HepG2 (cell line): ENCODE measurements at regions not wholly inside any gene's neighbourhood (a gene's known extent, or its start where the extent isn't known, plus 50 kb on each side); places are given as distances from the start of the nearest gene placed in this dataset.

ENCODE experiments used
- ATF2 ChIP-seq: sonication (generic); formaldehyde crosslinking; IDR thresholded peaks from 2 replicates; pipeline ENCODE4 v1.4.0; 2020; ENCODE audit warnings: missing genetic modification reagents
- ATF4 ChIP-seq, 2 experiments: fragments of 450-650 bp in 1 of 2; sonication (generic) in 1 of 2; formaldehyde crosslinking; IDR thresholded peaks; 2 replicates each; pipeline versions ENCODE4 v1.5.0 to v1.8.0; 2020 to 2022; ENCODE audit warnings: mild to moderate bottlenecking in 1 of 2, missing genetic modification reagents in 1 of 2
- CCAR2 ChIP-seq: fragments of 200-400 bp; formaldehyde crosslinking; optimal IDR thresholded peaks from 2 replicates; pipeline ENCODE3; 2018; ENCODE audit warnings: low read depth, mild to moderate bottlenecking, low read length, moderate library complexity
- E2F5 ChIP-seq: sonication (generic); formaldehyde crosslinking; conservative IDR thresholded peaks from 2 replicates; pipeline ENCODE4 v1.4.0; 2020; ENCODE audit warnings: missing genetic modification reagents
- HOXA7 ChIP-seq: sonication (generic); formaldehyde crosslinking; IDR thresholded peaks from 2 replicates; pipeline ENCODE4 v1.8.1; 2022; ENCODE audit warnings: mild to moderate bottlenecking, missing genetic modification reagents, moderate library complexity
- KDM6A ChIP-seq: IDR thresholded peaks from 2 replicates; pipeline ENCODE4 v1.6.1; 2016; ENCODE audit warnings: low read depth
- MAFK ChIP-seq, 2 experiments: IDR thresholded peaks in 1 of 2; conservative IDR thresholded peaks in 1 of 2; 2 replicates each; pipeline ENCODE4 v1.6.1; 2011; ENCODE audit warnings: improper control_type of control experiment in 2 of 2, low read length in 2 of 2
- SAFB2 ChIP-seq: sonication (generic); formaldehyde crosslinking; IDR thresholded peaks from 2 replicates; pipeline ENCODE4 v1.5.1; 2020; ENCODE audit warnings: missing genetic modification reagents, low read depth, mild to moderate bottlenecking, borderline replicate concordance
- SIN3A ChIP-seq: IDR thresholded peaks from 2 replicates; pipeline ENCODE4 v1.6.1; 2011; ENCODE audit warnings: low read depth, mild to moderate bottlenecking, control low read depth, low read length, borderline replicate concordance
- ZNF205 ChIP-seq: IDR thresholded peaks from 2 replicates; pipeline ENCODE4 v1.6.1; 2018; ENCODE audit warnings: missing biosample characterization, missing genetic modification reagents
- ZNF264 ChIP-seq: sonication (generic); formaldehyde crosslinking; IDR thresholded peaks from 2 replicates; pipeline ENCODE4 v1.4.0; 2020; ENCODE audit warnings: missing genetic modification reagents
- ZNF749 ChIP-seq: sonication (generic); formaldehyde crosslinking; IDR thresholded peaks from 2 replicates; pipeline ENCODE4 v1.8.0; 2022; ENCODE audit warnings: mild to moderate bottlenecking, missing genetic modification reagents, moderate library complexity, borderline replicate concordance

- TF ChIP-seq MAFK (conservative IDR thresholded peaks at IDR 0.05 in 1 of 2, IDR thresholded peaks at IDR 0.05 in 1 of 2; ENCODE audit: low read length in 2 of 2) (no peak), HOXA7 (CRISPR knock-in tag) (no peak), E2F5 (CRISPR knock-in tag) (no peak), SIN3A (no peak), SAFB2 (CRISPR knock-in tag) (no peak), ATF2 (CRISPR knock-in tag) (no peak), ZNF205 (CRISPR knock-in tag) (no peak), ATF4 (CRISPR knock-in tag; IDR thresholded peaks at IDR 0.05) (no peak), KDM6A (CRISPR knock-in tag) (no peak), ZNF749 (CRISPR knock-in tag) (no peak), ZNF264 (CRISPR knock-in tag) (no peak), CCAR2 (no peak)
These were observed 85.8 kb downstream of the PHAX start (continued) for GRCh38 chr5:126686451-126687126.
